CD14-positive monocyte (primary cell): ENCODE measurements at regions not wholly inside any gene's neighbourhood (a gene's known extent, or its start where the extent isn't known, plus 50 kb on each side); places are given as distances from the start of the nearest gene placed in this dataset.

Experiments used
- DNase-seq, 3 donors: peaks; one replicate each; pipeline ENCODE4 v3.0.0-alpha.2; 2011 to 2022
- H2AFZ ChIP-seq: 2 replicates; pipeline ENCODE4 v1.6.0; 2012; ENCODE audit warnings: mild to moderate bottlenecking, low read depth, low read length, inconsistent platforms; ENCODE audit not compliant: insufficient read depth, poor library complexity, severe bottlenecking
- H3K27ac ChIP-seq, 2 donors: 1 replicate in 1 of 2; 2 replicates in 1 of 2; pipeline ENCODE4 v1.5.1; 2012 to 2013; ENCODE audit warnings: low read length in 2 of 2, control low read depth in 1 of 2, inconsistent platforms in 1 of 2, low read depth in 1 of 2, mild to moderate bottlenecking in 1 of 2
- H3K27me3 ChIP-seq, 2 donors: one replicate each; pipeline versions ENCODE4 v1.6.0 to v1.6.1; 2011 to 2013; ENCODE audit warnings: low read length in 2 of 2; ENCODE audit not compliant: control insufficient read depth in 2 of 2, insufficient read depth in 2 of 2
- H3K36me3 ChIP-seq, 2 donors: replicated peaks in 1 of 2; 1 replicate in 1 of 2; 2 replicates in 1 of 2; pipeline versions ENCODE4 v1.5.1 to v1.6.1; 2012 to 2013; ENCODE audit warnings: low read length in 2 of 2, control low read depth in 1 of 2, inconsistent platforms in 1 of 2, mild to moderate bottlenecking in 1 of 2; ENCODE audit not compliant: insufficient read depth in 2 of 2, control insufficient read depth in 1 of 2
- H3K4me1 ChIP-seq, 2 donors: 1 replicate in 1 of 2; 2 replicates in 1 of 2; pipeline versions ENCODE4 v1.5.1 to v1.6.1; 2012 to 2013; ENCODE audit warnings: low read length in 2 of 2, control low read depth in 1 of 2, inconsistent platforms in 1 of 2, mild to moderate bottlenecking in 1 of 2, moderate library complexity in 1 of 2; ENCODE audit not compliant: insufficient read depth in 2 of 2, control insufficient read depth in 1 of 2
- H3K4me2 ChIP-seq: replicated peaks from 2 replicates; pipeline ENCODE3; 2012; ENCODE audit warnings: low read length, moderate library complexity, mild to moderate bottlenecking; ENCODE audit not compliant: poor library complexity, severe bottlenecking; ENCODE audit errors: extremely low read depth
- H3K4me3 ChIP-seq, 3 experiments: fragments of 200-600 bp in 1 of 3; sonication (generic) in 1 of 3; replicated peaks in 1 of 3; 1 replicate in 2 of 3; 2 replicates in 1 of 3; pipeline ENCODE4 v1.5.1; 2011 to 2013; ENCODE audit warnings: low read length in 3 of 3, mild to moderate bottlenecking in 3 of 3, control low read depth in 2 of 3, low read depth in 2 of 3, inconsistent platforms in 1 of 3, moderate library complexity in 1 of 3
- H3K79me2 ChIP-seq: 2 replicates; pipeline ENCODE4 v1.6.0; 2012; ENCODE audit warnings: mild to moderate bottlenecking, control low read depth, inconsistent platforms, low read length, moderate library complexity; ENCODE audit not compliant: insufficient read depth
- H3K9ac ChIP-seq: 2 replicates; pipeline ENCODE4 v1.6.0; 2017; ENCODE audit warnings: low read length, mild to moderate bottlenecking; ENCODE audit not compliant: insufficient read depth, poor library complexity, severe bottlenecking
- H3K9me3 ChIP-seq, 2 donors: replicated peaks in 1 of 2; 1 replicate in 1 of 2; 2 replicates in 1 of 2; pipeline versions ENCODE4 v1.5.1 to v1.6.1; 2012 to 2013; ENCODE audit warnings: low read length in 2 of 2, control low read depth in 1 of 2; ENCODE audit not compliant: control insufficient read depth in 1 of 2, insufficient read depth in 1 of 2
- H4K20me1 ChIP-seq: 2 replicates; pipeline ENCODE4 v1.6.0; 2012; ENCODE audit warnings: mild to moderate bottlenecking, low read length, control low read depth, moderate library complexity; ENCODE audit not compliant: insufficient read depth
- H3K27ac Mint-ChIP-seq, 7 donors: one replicate each; pipeline ENCODE4 v1.8.0; 2020; ENCODE audit warnings: mild to moderate bottlenecking in 7 of 7, mixed read lengths in 7 of 7, moderate library complexity in 6 of 7, inconsistent platforms in 2 of 7
- H3K27me3 Mint-ChIP-seq, 3 donors: one replicate each; pipeline ENCODE4 v1.8.0; 2021 to 2022; ENCODE audit warnings: low read depth in 3 of 3, mild to moderate bottlenecking in 3 of 3, mixed read lengths in 3 of 3, moderate library complexity in 3 of 3, inconsistent platforms in 1 of 3
- H3K36me3 Mint-ChIP-seq, 2 donors: one replicate each; pipeline ENCODE4 v1.8.0; 2020; ENCODE audit warnings: mixed read lengths in 2 of 2, inconsistent platforms in 1 of 2, mild to moderate bottlenecking in 1 of 2
- H3K4me1 Mint-ChIP-seq: one replicate; pipeline ENCODE4 v1.8.0; 2020; ENCODE audit warnings: mild to moderate bottlenecking, mixed read lengths
- H3K4me3 Mint-ChIP-seq, 2 donors: one replicate each; pipeline ENCODE4 v1.8.0; 2020; ENCODE audit warnings: mild to moderate bottlenecking in 2 of 2, mixed read lengths in 2 of 2, moderate library complexity in 1 of 2
- H3K9me3 Mint-ChIP-seq, 7 donors: one replicate each; pipeline ENCODE4 v1.8.0; 2020 to 2022; ENCODE audit warnings: mixed read lengths in 7 of 7, mild to moderate bottlenecking in 6 of 7, moderate library complexity in 6 of 7, inconsistent platforms in 2 of 7
- WGBS: methylation state at CpG from one replicate; pipeline ENCODE4 v1.1.5; 2013; ENCODE audit warnings: missing lambda C conversion rate; ENCODE audit not compliant: insufficient coverage; 5-methylcytosine and 5-hydroxymethylcytosine counted together
- intact Hi-C, 2 donors: fragments of 100-400 bp; cut with micrococcal nuclease; formaldehyde crosslinking; loops; one replicate each; pipeline versions ENCODE4 v1.15.0 to v1.15.1; 2023
- TF ChIP-seq, protein P1 (sequence below): fragments of 200-600 bp; IDR thresholded peaks from one replicate; pipeline ENCODE4 v1.8.0; 2022; ENCODE audit warnings: antibody characterized with exemption, mild to moderate bottlenecking

DNA sequence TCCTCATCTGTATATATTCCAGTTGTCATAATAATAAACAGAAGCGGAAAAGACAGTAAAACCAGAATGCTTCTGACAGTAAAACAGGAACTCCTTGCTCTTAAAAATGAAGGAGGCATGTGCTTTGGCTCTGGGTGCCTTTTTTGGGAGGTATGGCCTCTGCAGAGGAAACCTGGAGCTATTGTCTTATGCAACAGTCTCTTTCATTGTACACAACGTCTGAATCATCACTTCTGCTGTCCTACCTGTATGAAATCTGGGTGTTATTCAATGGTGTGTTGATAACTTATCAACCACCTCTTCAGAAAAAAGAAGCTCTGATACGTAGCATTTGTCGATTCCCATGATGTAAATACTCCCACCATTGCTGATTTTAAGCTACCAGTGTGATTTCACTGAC is 64.8 kb downstream of the CDCA7 start:
- H3K27ac Mint-ChIP-seq = no peak overlapping the region
- Histone ChIP-seq H3K9me3 (no peaks in the 10 kb centered on the region), H2AFZ (no peak overlapping the region), H3K4me2 (no peak overlapping the region), H3K27me3 (no peaks in the 10 kb centered on the region), H3K27ac (no peak overlapping the region), H4K20me1 (no peaks in the 10 kb centered on the region), H3K4me1 (no peaks in the 10 kb centered on the region), H3K9ac (no peak overlapping the region), H3K79me2 (no peaks in the 10 kb centered on the region), H3K4me3 (no peak overlapping the region), H3K36me3 (no peaks in the 10 kb centered on the region)
- TF ChIP-seq, protein P1, sequence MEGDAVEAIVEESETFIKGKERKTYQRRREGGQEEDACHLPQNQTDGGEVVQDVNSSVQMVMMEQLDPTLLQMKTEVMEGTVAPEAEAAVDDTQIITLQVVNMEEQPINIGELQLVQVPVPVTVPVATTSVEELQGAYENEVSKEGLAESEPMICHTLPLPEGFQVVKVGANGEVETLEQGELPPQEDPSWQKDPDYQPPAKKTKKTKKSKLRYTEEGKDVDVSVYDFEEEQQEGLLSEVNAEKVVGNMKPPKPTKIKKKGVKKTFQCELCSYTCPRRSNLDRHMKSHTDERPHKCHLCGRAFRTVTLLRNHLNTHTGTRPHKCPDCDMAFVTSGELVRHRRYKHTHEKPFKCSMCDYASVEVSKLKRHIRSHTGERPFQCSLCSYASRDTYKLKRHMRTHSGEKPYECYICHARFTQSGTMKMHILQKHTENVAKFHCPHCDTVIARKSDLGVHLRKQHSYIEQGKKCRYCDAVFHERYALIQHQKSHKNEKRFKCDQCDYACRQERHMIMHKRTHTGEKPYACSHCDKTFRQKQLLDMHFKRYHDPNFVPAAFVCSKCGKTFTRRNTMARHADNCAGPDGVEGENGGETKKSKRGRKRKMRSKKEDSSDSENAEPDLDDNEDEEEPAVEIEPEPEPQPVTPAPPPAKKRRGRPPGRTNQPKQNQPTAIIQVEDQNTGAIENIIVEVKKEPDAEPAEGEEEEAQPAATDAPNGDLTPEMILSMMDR = no peak
- H3K4me1 Mint-ChIP-seq = no peaks in the 10 kb centered on the region
- DNase-seq = no peak
- peaks cover 4 to 9% (median 7%) of the 10 kb centered on the region in 3 donors for H3K27me3 Mint-ChIP-seq
- H3K9me3 Mint-ChIP-seq = peaks cover 0 to 1% (median 0%) of the 10 kb centered on the region in 7 donors
- no peaks in the 10 kb centered on the region for H3K36me3 Mint-ChIP-seq
- no CpG with 5 or more reads among the region's 4 CpGs for WGBS
- H3K4me3 Mint-ChIP-seq = no peak overlapping the region
- intact Hi-C loops = no loop called here

GRCh38 chr2:173424886-173425285 is 70.2 kb downstream of the CDCA7 start:
- Histone ChIP-seq H2AFZ (no peak overlapping the region), H4K20me1 (no peaks in the 10 kb centered on the region), H3K27ac (no peak overlapping the region), H3K9ac (no peak overlapping the region), H3K4me1 (no peaks in the 10 kb centered on the region), H3K36me3 (no peaks in the 10 kb centered on the region), H3K79me2 (no peaks in the 10 kb centered on the region), H3K4me3 (no peak overlapping the region), H3K4me2 (no peak overlapping the region), H3K9me3 (no peaks in the 10 kb centered on the region), H3K27me3 (no peaks in the 10 kb centered on the region)
- DNase-seq = no peak
- no peak overlapping the region for H3K27ac Mint-ChIP-seq
- H3K9me3 Mint-ChIP-seq = peaks cover 0 to 8% (median 1%) of the 10 kb centered on the region in 7 donors
- peaks cover 8 to 11% (median 10%) of the 10 kb centered on the region in 3 donors for H3K27me3 Mint-ChIP-seq
- H3K4me1 Mint-ChIP-seq = no peaks in the 10 kb centered on the region
- intact Hi-C loops = no loop called here
- H3K4me3 Mint-ChIP-seq = no peak overlapping the region
- WGBS = 78% methylated on average over 1 of the region's 2 CpGs
- TF ChIP-seq, protein P1 = no peak
- no peaks in the 10 kb centered on the region for H3K36me3 Mint-ChIP-seq
